ENCODE measurements at regions not wholly inside any gene's neighbourhood (a gene's known extent, or its start where the extent isn't known, plus 50 kb on each side); places are given as distances from the start of the nearest gene placed in this dataset.

DNA sequence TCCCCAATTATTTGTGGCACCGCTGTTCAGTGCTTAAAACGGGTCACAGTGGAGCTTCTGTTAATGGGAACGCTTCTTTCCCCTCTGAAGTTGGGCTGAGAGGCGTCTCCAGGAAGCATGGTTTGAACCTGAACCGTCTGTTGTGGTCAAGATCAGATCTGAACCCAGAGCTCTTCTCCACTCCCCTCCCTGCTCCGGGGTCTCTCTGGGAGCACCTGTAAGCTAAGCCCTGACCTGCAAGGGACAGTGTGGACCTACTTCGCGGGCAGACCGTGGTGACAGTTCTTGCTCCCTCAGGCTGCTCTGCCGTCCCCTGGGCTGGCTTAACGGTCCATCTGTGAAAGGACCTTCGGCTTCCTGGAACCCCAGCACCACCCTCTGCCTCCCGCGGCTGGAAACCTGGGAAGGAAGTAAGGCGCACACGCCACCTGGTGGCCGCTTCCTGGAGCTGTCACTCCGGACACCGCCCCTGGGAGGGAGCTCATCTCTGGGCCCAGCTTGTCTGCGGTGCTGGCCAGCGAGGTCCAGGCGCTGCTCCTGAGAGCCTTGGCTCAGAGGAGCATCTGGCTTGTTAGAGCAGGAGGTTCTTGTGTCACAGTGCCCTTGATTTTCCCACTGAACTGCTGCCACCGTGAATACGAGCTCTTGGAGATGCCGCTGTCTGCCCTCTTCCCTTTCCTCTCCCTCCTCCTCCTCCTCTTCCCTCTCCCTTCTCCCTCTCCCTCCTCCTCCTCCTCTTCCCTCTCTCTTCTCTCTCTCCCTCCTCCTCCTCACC is 518.5 kb upstream of the EEF2KMT start:
- DNase-seq = peak in 1 of 2 experiments; percentile 20

DNA sequence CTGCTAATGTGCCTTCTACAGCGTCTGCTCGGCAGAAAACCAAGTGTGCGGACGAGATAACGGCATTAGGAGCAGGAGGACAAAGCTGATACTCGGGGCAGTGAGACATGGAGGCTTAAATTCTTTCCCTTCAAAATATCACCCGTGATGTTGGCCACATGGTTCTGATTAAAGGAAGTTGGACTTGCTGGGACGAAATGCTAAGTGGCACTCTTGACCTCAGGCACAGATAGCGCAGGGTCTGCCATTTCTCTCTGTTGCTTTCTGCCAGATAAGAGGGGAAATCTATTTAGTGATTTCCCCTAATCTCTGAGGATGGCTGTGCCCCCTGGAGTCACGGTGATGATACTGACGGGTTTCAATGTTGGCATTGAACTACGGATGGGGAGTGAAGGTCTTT is 509.6 kb upstream of the EEF2KMT start:
- DNase-seq = no peak

DNA sequence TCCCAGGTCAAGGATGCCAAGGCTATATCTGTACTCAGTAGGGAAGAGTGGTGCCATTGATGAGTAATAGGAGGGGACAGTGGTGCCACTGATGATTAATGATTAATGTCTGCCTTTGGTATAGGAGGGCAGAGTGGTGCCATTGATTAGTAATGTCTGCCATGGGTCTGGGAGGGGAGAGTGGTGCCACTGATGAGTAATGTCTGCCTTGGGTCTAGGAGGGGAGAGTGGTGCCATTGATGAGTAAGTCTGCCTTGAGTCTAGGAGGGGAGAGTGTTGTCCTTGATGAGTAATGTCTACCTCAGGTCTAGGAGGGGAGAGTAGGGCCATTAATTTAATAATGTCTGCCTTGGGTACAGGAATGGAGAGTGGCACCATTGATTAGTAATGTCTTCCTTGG is 507.8 kb upstream of the EEF2KMT start:
- no peak for DNase-seq

DNA sequence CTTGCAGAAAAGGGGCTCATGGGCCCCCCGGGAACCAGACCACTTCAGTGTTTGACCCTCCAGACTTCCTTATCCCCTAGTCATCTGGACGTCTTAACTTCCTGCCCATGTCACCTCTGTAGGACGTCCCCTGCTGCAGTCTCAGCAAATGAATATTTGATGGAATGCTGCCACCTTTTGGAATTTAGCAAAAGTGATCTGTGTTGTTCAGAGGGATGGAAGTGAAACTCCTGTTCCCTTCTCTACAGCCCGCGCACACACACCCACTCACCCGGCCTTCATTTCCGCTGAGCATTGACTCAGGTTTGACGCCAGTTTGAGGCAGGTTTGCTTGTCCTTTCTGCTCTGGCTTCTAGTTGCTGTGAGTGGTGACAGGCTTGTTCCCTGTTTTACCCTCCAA is 507.2 kb upstream of the EEF2KMT start:
- no peak for DNase-seq

DNA sequence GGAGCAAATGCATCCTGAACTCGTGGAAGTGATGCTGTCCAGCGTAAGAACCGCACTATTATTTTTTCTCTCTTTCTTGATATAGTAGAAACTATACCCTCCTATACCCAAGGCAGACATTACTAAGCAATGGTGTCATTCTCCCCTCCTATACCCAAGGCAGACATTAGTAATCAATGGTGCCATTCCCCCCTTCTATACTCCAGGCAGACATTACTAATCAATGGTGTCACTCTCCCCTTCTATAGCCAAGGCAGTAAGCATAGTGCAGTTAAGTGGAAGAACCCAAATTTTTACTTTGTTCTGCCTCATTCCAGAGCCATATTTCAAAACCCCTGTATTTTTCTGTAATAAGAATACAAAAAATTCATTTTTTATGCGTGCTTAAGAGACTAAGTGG is 506.2 kb upstream of the EEF2KMT start:
- no peak for DNase-seq

DNA sequence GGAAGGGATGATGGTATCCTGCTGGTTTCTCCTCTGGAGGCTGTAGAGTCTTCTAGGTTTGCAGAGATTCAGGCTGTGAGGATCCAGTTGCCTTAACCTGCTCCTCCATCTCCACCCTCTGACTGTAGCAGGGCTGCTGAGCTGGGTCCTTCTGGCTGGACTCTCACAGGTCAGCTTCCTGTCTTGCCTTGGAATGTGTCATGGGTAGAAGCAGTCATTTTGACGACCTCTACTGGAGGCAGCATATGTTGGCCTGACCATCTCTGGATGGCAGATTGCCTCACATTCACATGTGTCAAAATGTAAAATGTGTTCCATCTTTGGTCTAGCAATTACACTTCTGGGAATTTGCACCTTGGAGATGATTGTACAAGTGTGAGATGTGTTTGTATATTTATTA is 504.4 kb upstream of the EEF2KMT start:
- DNase-seq = no peak

DNA sequence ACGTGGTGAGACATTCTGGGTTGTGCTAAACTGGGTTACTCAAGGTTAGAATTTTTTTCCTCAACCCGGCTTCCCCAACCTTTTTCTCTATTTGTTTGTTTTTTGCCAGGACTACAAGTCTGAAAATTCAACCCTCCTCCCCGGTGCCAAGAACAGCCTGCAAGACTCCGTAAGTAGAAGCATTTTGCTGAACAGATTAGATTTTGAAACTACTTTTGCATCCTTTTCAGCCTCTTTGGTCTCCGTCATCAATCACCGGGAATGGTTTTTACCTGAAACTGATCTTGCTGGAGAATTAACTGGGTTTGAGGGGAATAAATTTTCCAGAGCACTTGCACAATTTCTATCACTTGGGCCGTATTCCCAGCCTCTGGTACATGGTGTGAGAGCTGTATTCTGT is 501.2 kb upstream of the EEF2KMT start:
- DNase-seq = no peak

DNA sequence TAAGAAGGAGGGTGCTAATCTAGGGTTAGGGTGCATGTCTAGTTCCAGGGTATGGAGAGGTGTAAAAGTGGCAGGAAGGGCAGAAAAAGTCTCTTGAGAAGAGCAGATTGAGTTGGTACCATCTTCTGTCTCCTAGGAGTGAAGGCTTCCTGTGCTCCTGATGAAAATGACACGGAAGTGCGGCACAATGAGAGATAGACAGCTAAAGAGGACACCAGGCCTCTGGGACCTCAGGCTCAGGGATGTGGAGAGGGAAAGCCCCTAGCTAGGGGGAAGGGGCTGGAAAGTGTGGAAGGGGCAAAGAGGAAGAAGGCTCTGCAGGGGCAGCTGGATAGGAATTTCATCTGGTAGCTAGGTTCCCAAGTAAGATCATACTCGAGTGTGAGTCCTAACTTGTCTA is 498.3 kb upstream of the EEF2KMT start:
- no peak for DNase-seq

DNA sequence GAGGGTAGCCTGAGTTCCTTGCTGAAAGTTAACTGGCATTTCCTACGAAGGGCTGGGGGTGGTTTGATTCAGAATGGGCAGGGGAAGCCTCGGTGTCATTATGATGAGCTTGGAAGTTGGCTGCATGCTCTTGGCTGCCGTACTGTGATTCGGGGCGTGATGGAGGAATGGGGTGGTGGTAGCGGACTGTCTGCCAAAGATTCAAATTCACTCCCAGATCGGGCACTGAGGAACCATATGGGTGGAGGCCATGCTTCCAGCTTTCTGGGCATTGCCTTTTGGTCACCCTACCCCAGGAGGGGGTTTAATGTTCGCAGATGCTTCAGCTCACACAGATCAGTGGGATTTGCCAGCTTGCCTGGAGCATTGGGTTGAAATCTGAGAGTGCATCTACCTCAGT is 492.8 kb upstream of the EEF2KMT start:
- DNase-seq = no peak

DNA sequence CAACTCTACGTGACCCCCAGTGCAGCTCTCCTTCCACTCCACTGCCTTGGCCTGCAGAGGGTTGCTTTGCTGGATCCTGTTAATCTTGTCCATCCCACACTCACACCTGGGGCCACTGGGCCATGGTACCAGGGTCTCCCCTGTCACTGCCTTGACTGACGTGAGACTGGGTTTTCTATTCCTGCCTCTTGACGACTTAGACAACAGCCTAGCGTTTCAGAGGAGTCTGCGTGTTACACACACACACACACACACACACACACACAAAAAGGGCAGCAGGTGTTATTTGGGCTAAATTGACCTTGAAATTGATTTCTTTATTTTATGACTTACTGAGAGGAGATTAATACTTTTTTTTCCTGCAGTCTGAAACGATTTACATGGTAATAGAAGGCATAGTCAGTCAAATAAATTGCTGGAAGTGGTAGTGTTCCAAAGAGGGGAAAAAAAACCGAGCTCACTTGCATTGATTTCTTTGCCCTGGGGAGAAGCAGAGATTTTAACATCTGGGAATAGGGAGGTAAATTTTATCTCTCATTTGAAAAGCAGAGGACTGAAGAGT is 492.3 kb upstream of the EEF2KMT start:
- DNase-seq = no peak

DNA sequence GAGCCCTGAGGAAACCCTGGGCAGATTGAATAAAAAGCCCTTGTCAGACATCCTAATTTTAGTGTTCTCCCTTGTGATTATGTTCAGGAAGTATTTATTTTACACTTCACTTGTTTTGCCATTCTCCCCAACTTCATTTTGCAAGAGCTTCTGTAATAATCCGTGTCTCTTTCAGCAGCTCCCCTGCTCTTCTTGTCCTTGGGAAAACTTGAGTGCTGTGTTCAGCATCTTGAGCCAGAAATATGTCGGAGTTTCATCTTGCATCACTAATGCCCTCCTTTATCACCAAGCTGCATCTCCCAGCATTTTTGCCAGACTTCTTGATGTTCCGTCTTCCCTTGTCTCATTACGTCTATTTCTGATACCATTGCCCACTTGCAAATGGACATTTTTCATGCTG is 486.5 kb upstream of the EEF2KMT start:
- no peak for DNase-seq

DNA sequence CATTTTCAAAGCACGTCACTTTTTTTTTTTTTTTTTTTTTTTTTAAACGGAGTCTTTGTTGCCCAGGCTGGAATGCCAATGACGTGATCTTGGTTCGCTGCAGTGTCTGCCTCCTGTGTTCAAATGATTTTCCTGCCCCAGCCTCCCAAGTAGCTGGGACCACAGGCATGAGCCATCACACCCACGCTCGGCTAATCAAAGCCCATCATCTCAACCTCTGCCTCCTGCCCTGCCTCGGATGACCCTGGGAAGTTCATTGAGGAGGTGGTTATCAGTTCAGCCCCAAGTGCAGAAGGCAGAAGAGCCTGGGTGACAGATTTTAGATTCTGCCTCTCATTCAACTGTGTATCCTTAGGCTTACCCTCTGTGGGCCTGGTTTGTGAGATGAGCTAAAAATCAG is 484.9 kb upstream of the EEF2KMT start:
- DNase-seq = no peak

DNA sequence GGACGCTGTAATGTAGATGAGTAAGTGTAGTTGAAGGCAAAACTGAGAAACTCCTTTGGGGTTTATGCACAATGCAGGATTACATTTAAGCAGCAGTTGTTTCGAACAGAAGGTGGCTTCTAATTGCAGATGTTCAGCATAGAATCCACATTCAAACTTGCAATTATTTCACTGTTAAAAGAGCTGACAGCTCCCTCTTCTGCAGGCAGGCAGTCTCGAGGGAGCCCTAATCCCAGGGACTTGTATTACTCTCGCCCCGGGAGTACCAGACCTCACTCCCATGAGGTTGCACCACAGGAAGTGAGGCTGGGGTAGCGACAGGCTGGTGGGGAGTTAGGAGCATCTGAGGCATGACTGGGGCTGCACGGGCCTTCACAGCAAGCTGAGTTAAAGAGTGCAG is 484.3 kb upstream of the EEF2KMT start:
- no peak for DNase-seq

DNA sequence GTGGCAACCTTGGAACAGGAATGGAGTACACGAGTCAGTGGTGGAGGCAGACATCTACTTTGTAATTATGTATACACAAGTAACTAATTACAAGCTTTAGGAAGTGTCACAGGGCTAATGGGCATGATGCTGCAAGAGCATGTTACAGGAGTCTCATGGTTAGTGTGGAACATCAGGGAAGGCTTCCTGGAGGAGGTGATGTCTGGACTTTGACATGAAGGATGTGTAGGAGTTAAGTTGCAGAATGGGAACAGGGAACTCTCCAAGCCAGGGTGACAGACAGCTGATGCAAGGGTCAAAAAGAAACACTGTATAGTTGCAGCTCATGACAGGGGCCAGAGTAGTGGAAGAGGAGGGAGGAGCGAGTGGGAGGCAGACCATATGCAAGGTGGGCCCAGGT is 483.8 kb upstream of the EEF2KMT start:
- no peak for DNase-seq

DNA sequence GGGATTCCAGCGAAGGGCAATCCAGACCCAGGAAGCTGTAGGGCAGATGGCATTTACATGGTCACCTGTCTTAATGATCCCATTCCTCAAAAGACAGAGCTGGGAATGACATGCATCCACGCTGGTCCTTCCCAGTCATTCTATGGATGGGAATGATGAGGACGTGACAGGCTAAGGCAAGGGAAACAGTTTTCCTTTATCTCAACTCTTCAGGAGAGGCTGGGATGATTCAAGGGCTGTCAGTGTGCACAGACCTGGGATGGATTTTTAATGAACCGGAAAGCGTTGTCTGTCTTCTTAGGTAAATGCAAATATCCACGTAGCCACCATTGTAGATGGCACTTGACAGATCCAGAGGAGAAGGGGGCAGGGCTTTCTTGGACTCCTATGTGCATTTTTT is 483.2 kb upstream of the EEF2KMT start:
- DNase-seq = no peak

DNA sequence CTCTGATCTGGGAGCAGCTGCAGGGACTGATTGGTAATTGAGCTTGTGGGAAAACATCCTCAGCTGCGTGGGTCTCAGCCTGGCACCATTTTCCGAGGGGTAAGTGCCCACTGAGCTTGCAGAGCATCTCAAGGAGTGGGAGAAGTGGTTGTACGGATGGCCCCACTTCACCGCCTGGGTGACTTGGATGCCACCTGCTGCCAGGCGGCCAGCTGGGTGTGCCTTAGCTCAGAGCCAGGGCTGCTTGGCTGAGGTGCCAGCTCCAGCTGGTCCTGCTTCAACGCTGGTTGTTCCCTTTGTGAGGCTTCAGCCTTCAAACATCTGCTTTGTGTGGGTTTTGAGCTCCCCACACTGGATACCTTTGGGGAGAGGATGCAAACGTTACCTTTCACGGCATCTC is 482.7 kb upstream of the EEF2KMT start:
- DNase-seq = no peak

DNA sequence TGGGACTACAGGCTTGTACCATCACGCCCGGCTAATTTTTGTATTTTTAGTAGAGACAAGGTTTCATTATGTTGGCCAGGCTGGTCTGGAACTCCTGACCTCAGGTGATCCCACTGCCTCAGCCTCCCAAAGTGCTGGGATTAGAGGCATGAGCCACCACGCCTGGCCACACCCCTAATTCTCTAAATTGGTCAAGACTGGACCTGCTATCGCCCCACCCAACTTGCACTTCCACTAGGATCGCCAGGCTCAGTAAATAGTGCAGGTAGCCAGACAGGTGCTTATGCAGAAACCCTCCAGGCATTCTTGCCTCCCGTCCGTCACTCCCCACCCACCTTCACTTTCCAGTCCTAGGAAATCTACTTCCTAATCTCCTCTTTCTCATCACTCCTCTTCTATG is 481.4 kb upstream of the EEF2KMT start:
- no peak for DNase-seq

DNA sequence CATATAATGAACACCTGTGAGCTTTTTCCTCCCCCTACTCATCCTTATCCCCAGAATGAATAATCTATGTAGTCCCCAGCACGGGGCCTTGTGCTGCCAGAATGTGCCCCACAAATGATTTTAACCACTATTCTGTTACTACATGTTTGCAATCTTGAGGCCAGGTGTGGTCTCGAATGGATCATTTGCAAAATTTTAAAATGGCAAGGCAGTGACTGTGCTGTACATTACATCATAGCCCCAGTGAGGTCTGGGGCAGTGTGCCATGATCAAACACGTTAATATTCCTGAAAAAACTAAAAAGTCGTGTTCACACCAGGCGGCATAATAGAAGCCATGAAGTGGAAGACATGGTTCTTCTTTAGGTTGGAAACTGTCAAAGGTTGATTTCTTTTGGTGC is 479.9 kb upstream of the EEF2KMT start:
- DNase-seq = no peak

DNA sequence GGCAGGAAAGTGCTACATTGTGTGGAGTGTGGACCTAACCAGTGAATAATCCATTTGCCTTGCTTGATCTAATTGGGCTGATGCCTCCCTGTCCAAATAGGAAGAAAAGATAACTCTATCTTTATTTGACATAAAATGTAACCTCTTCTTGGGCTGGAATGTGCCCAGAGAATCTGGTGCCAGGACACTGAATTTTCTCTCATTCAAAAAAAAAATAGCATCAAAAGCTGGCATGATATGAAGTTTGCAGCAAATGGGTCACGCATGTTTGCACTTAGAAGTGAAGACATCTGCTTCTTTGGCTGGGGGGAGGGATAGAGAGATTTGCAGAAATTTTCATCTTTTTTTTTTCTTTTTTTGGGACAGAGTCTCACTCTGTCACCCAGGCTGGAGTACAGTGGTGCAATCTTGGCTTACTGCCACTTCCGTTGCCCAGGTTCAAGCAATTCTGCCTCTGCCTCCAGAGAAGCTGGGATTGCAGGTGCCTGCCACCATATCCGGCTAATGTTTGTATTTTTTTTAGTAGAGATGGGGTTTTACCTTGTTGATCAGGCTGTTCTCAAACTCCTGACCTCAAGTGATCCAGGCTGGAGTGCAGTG is 478.2 kb upstream of the EEF2KMT start:
- no peak for DNase-seq

DNA sequence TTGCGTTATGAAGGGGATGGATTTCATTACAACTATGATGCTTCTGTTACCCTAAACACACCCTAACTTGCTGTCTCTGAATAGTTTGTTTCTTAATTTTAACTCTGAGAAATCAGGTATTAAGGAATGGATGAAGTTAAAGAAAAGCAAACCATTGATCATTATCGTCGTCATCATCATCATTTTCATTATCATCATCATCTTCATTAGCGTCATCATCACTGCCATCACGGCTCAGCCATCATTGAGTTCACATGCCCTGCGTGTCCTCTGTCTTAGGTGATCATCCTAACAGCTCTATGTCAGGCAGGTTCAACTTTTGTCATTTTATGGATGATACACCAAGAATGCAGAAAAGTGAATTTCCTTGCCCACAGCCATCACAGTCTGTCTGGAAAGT is 477.5 kb upstream of the EEF2KMT start:
- DNase-seq = no peak

DNA sequence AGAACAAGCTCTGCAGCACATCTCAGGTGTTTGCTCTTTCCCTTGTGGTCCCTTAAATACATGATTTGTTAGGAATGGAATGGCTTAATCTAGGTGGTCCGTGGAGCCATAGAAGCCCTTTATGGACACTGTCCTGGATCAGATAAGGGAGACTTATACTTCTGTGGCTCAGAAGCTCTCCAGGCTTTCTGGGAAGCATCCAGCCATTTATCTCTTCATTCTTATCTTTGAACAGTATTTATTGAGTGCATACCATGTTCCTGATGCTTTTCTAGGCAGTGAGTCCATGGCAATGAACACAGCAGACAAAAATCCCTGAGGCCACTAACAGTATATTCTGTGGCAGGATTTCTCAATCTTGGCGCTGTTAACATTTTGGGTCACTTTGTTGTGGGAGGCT is 474.5 kb upstream of the EEF2KMT start:
- no peak for DNase-seq

DNA sequence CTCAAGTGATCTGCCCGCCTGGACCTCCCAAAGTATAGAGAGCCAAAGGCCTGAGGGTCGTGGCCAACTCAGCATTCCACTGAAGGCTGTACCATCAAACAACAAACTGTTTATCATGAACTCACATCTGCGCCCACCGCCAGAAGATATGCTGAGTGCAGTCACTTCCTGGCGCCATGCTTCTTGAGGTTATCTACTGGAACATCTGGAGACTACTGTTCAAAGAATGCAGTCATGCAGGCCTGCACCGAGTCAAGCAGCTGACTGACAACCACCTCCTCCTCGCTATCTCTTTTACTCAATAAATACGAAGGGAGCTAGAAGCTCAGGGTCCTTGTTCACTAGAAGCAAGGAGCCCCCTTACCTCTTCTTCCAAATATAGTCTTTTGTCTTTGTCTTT is 473.9 kb upstream of the EEF2KMT start:
- DNase-seq = no peak

DNA sequence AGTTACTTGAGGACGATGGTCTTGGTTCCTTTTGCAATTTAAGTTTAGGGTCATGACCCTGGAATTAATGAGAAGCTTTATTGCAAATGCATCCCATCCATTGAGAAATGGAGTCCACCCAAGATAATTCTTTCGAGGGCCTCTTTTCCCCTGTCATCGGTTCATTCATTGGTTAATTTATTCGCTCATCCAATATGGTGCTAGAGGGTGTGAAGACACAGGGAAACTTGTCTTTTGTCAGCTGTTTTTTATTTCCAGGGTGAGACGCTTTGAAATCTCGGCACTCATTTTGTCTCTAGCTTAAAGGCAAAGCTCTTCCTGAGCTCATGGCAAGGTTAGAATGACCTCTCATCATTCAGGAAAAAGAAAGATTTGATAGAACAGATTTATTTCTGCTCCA is 464.2 kb upstream of the EEF2KMT start:
- no peak for DNase-seq

DNA sequence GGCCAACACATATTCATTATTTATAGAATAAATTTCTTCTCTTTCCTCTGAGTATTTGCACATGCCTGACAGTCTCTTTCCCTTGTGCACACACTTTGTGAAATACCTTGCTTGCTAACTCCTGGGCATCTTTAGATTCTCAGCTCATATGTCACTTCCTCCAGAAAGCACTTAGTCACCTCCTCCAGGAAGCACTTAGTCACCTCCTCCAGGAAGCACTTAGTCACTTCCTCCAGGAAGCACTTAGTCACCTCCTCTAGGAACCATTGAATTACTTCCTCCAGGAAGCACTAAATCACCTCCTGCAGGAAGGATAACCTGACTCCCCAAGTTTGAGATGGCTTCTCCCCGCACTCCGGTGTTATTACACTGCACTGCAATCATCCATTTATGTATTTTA is 462.5 kb upstream of the EEF2KMT start:
- no peak for DNase-seq

DNA sequence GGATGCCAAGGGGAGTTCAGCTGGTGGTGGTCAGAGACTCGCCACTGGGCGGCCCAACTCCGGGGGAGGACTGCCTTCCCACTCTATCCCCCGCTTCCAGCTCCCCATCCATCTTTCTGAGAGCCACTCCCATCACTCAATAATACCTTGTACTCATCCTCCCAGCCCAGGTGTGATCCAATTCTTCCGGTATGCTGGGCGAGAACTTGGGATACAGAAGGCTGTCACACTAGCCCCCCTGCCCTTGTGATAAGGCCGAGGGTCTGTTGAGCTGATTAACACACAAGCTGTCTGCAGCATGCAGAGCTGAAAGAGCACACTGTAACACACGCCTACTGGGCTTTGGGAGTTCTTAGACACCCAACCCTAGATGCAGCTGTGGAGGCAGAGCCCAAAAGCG is 460.4 kb upstream of the EEF2KMT start:
- DNase-seq = no peak

All from stimulated activated CD4-positive, alpha-beta T cell treated with anti-CD3 and anti-CD28 coated beads, Interleukin-4, amount 100 ng/mL, for 4 hours (primary cell).